ENCODE measurements at regions not wholly inside any gene's neighbourhood (a gene's known extent, or its start where the extent isn't known, plus 50 kb on each side); places are given as distances from the start of the nearest gene placed in this dataset.

- no peak for TF ChIP-seq FOXP2 (optimal IDR thresholded peaks at IDR 0.05; ENCODE audit: borderline replicate concordance, extremely low read depth, extremely low read length, insufficient read depth)
- no peak for TF ChIP-seq TAF1 (IDR thresholded peaks at IDR 0.05; ENCODE audit: borderline replicate concordance, insufficient read depth, low read length)
- TF ChIP-seq REST (IDR thresholded peaks at IDR 0.05; ENCODE audit: insufficient read depth in 1 of 2, low read depth in 2 of 2, low read length in 2 of 2) = no peak
- no peak for TF ChIP-seq POLR2AphosphoS5 (IDR thresholded peaks at IDR 0.05; ENCODE audit: low read depth, low read length)
- no peak for TF ChIP-seq SIN3A (IDR thresholded peaks at IDR 0.05; ENCODE audit: borderline replicate concordance, insufficient read depth, low read length)
Observed at GRCh38 chr6:1125297-1125696, 186.6 kb upstream of the FOXQ1 start.

GRCh38 chr6:1124885-1125284 is 187.0 kb upstream of the FOXQ1 start:
- TF ChIP-seq TAF1 (IDR thresholded peaks at IDR 0.05; ENCODE audit: borderline replicate concordance, insufficient read depth, low read length) (no peak), SIN3A (IDR thresholded peaks at IDR 0.05; ENCODE audit: borderline replicate concordance, insufficient read depth, low read length) (no peak), FOXP2 (optimal IDR thresholded peaks at IDR 0.05; ENCODE audit: borderline replicate concordance, extremely low read depth, extremely low read length, insufficient read depth) (no peak), REST (IDR thresholded peaks at IDR 0.05; ENCODE audit: insufficient read depth in 1 of 2, low read depth in 2 of 2, low read length in 2 of 2) (no peak), POLR2AphosphoS5 (IDR thresholded peaks at IDR 0.05; ENCODE audit: low read depth, low read length) (no peak)

GRCh38 chr6:1123386-1124375 is 188.2 kb upstream of the FOXQ1 start:
- TF ChIP-seq SIN3A (IDR thresholded peaks at IDR 0.05; ENCODE audit: borderline replicate concordance, insufficient read depth, low read length) (no peak), TAF1 (IDR thresholded peaks at IDR 0.05; ENCODE audit: borderline replicate concordance, insufficient read depth, low read length) (no peak), REST (IDR thresholded peaks at IDR 0.05; ENCODE audit: insufficient read depth in 1 of 2, low read depth in 2 of 2, low read length in 2 of 2) (no peak), POLR2AphosphoS5 (IDR thresholded peaks at IDR 0.05; ENCODE audit: low read depth, low read length) (no peak), FOXP2 (optimal IDR thresholded peaks at IDR 0.05; ENCODE audit: borderline replicate concordance, extremely low read depth, extremely low read length, insufficient read depth) (no peak)

GRCh38 chr6:1122083-1122482 is 189.8 kb upstream of the FOXQ1 start:
- TF ChIP-seq SIN3A (IDR thresholded peaks at IDR 0.05; ENCODE audit: borderline replicate concordance, insufficient read depth, low read length) (no peak), REST (IDR thresholded peaks at IDR 0.05; ENCODE audit: insufficient read depth in 1 of 2, low read depth in 2 of 2, low read length in 2 of 2) (no peak), FOXP2 (optimal IDR thresholded peaks at IDR 0.05; ENCODE audit: borderline replicate concordance, extremely low read depth, extremely low read length, insufficient read depth) (no peak), POLR2AphosphoS5 (IDR thresholded peaks at IDR 0.05; ENCODE audit: low read depth, low read length) (no peak), TAF1 (IDR thresholded peaks at IDR 0.05; ENCODE audit: borderline replicate concordance, insufficient read depth, low read length) (no peak)
